Activated T-cell treated with anti-CD3 and anti-CD28 coated beads, Interleukin-2, amount 50 U/mL, for 72 hours (primary cell): ENCODE measurements at regions not wholly inside any gene's neighbourhood (a gene's known extent, or its start where the extent isn't known, plus 50 kb on each side); places are given as distances from the start of the nearest gene placed in this dataset.
"Not testable (repeated sequence)": the region's sequence is repeated elsewhere in the genome, so short reads cannot be mapped to it uniquely, and the experiment has no call there.

ENCODE experiments used
- ATAC-seq, 2 donors: fragments of 150-1000 bp; cut with Tn5 transposase; replicated peaks in 1 of 2; 2 replicates each; pipeline ENCODE4 v1.10.0; 2021; ENCODE audit warnings: moderate library complexity in 2 of 2, mild to moderate bottlenecking in 1 of 2
- DNase-seq, 2 donors: peaks; one replicate each; pipeline ENCODE4 v3.0.0; 2021 to 2022; ENCODE audit warnings: mixed read lengths in 1 of 2
- H3K27ac Mint-ChIP-seq: one replicate; pipeline ENCODE4 v1.8.0; 2022; ENCODE audit warnings: mild to moderate bottlenecking, moderate library complexity, mixed read lengths
- H3K27me3 Mint-ChIP-seq: one replicate; pipeline ENCODE4 v1.8.0; 2022; ENCODE audit warnings: low read depth, mixed read lengths
- H3K36me3 Mint-ChIP-seq, 2 donors: one replicate each; pipeline ENCODE4 v1.8.0; 2022; ENCODE audit warnings: mixed read lengths in 2 of 2, mild to moderate bottlenecking in 1 of 2; ENCODE audit not compliant: insufficient read depth in 2 of 2
- H3K4me1 Mint-ChIP-seq: one replicate; pipeline ENCODE4 v1.8.0; 2022; ENCODE audit warnings: low read depth, mixed read lengths
- H3K4me3 Mint-ChIP-seq, 2 donors: one replicate each; pipeline ENCODE4 v1.8.0; 2022; ENCODE audit warnings: mild to moderate bottlenecking in 2 of 2, mixed read lengths in 2 of 2, moderate library complexity in 2 of 2
- H3K9me3 Mint-ChIP-seq, 2 donors: one replicate each; pipeline ENCODE4 v1.8.0; 2022; ENCODE audit warnings: mixed read lengths in 2 of 2

DNA sequence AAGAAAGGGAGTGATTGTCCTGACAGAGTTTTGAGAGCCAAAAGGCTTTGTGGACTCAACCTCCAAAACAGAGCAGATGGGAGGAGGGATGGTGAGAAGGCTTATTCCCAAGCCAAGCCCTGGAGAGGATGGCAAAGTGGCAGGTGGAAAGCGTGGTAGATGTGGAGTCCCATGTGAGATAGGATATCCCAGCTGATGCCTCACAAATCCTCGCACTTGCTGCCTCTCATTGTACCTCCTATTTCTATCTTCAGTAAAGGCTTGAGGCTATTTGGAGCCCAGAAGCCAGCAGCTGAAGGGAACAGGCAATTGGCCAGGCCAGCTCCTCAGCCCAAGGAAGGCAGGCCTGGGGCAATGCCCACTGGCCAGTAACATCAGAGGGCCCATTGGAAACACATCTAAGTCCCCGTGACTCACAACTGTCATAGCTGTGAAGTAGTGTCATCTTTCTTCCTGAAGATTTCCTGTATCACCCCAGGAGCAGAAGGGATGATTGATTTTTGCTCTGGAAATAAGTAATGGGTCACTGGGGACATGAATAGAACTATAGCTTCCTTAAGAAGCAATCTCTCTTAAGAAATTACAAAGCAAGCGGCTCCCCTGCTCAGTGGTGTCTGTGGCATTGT, 114.4 kb downstream of the KBTBD2 start:
- not testable (repeated sequence) for H3K4me3 Mint-ChIP-seq, DNase-seq, H3K9me3 Mint-ChIP-seq, ATAC-seq, H3K27ac Mint-ChIP-seq, H3K36me3 Mint-ChIP-seq, H3K4me1 Mint-ChIP-seq, H3K27me3 Mint-ChIP-seq

- not testable (repeated sequence) for DNase-seq, ATAC-seq, H3K9me3 Mint-ChIP-seq, H3K4me3 Mint-ChIP-seq, H3K4me1 Mint-ChIP-seq, H3K36me3 Mint-ChIP-seq, H3K27ac Mint-ChIP-seq, H3K27me3 Mint-ChIP-seq
These were observed 115.2 kb downstream of the KBTBD2 start for GRCh38 chr7:32776318-32776717.

- H3K4me1 Mint-ChIP-seq, H3K4me3 Mint-ChIP-seq, H3K27me3 Mint-ChIP-seq, ATAC-seq, H3K9me3 Mint-ChIP-seq, DNase-seq, H3K36me3 Mint-ChIP-seq, H3K27ac Mint-ChIP-seq: not testable (repeated sequence)
These were observed 115.8 kb downstream of the KBTBD2 start for GRCh38 chr7:32775809-32776208.

DNA sequence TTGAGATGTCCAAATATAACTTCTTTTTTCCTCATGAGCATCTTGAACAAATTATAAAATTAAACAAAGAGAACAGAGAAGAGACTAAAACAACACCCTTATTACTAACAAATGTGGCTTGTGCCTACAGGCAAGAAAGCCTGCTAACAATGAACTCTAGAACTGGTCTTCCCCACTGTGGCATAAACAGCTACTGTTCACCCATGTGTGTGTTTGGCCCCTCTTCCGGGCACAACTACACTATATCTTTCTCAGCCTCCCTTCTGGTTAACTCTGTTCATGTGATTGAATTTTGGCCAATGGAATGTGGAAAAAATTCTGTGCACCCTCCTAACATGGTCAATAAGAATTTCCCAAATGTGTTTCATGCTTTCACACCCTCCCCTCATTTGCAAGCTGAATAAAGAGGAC, 117.0 kb downstream of the KBTBD2 start:
- no peaks in the 10 kb centered on the region for H3K9me3 Mint-ChIP-seq
- H3K4me1 Mint-ChIP-seq, result no peaks in the 10 kb centered on the region
- ATAC-seq (no peak), DNase-seq (no peak)
- no peaks in the 10 kb centered on the region for H3K36me3 Mint-ChIP-seq
- H3K4me3 Mint-ChIP-seq, result no peak overlapping the region
- no peak overlapping the region for H3K27ac Mint-ChIP-seq
- H3K27me3 Mint-ChIP-seq, result peaks cover 9% of the 10 kb centered on the region

- H3K4me3 Mint-ChIP-seq, H3K36me3 Mint-ChIP-seq, ATAC-seq, H3K27ac Mint-ChIP-seq, DNase-seq, H3K9me3 Mint-ChIP-seq, H3K4me1 Mint-ChIP-seq: not testable (repeated sequence)
- H3K27me3 Mint-ChIP-seq, result peaks cover 17% of the 10 kb centered on the region
These were observed 122.6 kb downstream of the KBTBD2 start for GRCh38 chr7:32768866-32769510.

- H3K4me1 Mint-ChIP-seq, DNase-seq, ATAC-seq: not testable (repeated sequence)
These were observed 123.2 kb downstream of the KBTBD2 start for GRCh38 chr7:32768338-32768737.

DNA sequence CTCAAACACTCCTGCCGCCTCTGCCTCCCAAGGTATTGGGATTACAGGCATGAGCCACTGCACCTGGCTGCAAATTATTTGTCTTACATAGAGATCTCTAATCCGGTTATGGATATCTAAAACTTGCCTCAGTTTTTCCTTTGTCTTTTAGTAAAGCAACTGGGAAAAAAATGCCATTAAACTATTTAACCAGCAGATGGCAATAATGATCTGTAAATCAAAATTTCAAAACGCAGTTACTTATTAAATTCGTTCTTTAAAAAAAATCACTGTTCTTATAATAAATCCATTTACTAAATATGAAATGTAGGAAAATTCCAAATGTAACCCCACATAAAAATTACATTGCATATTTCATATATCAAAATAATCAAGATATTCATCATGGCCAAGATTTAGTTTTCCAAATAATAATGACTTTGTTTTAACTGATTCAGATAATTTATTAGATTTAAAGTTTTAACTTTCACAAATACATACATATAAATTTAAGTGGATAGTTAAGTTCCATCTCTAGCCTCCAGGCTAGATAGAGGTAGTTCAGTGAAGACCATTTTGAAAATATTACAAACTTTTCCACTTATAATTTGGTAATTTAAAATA, 125.8 kb downstream of the KBTBD2 start:
- H3K9me3 Mint-ChIP-seq, H3K4me3 Mint-ChIP-seq, H3K36me3 Mint-ChIP-seq, DNase-seq, ATAC-seq, H3K27ac Mint-ChIP-seq: not testable (repeated sequence)
- Mint-ChIP-seq H3K27me3 (peaks cover 49% of the 10 kb centered on the region), H3K4me1 (peaks cover 14% of the 10 kb centered on the region)

More at GRCh38 chr7:32768338-32768737, 123.2 kb downstream of the KBTBD2 start:
- not testable (repeated sequence) for H3K9me3 Mint-ChIP-seq, H3K36me3 Mint-ChIP-seq, H3K27ac Mint-ChIP-seq, H3K4me3 Mint-ChIP-seq
- peaks cover 23% of the 10 kb centered on the region for H3K27me3 Mint-ChIP-seq

DNA sequence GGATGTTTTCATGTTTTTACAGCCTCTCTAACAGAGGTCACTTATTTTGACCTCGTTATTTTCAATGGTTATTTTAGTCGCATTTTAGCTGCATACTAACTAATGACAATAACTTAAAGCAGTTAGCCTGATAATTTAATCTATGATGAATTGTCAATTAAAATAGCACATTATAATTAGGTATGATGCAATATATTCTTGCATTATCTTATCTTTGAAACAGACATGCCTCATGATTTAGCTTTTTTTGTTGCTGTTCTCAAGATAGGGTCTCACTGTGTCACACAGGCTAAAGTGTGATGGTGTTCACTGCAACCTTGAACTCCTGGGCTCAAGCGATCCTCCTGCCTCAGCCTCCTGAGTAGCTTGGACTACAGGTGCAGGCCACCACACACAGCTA, 126.4 kb downstream of the KBTBD2 start:
- peaks cover 4 to 7% of the 10 kb centered on the region in 2 donors for H3K9me3 Mint-ChIP-seq
- DNase-seq (no peak), ATAC-seq (no peak)
- peaks cover 53% of the 10 kb centered on the region for H3K27me3 Mint-ChIP-seq
- no peak overlapping the region for H3K27ac Mint-ChIP-seq
- peaks cover 14% of the 10 kb centered on the region for H3K4me1 Mint-ChIP-seq
- no peak overlapping the region for H3K4me3 Mint-ChIP-seq
- peaks cover 2 to 6% of the 10 kb centered on the region in 2 donors for H3K36me3 Mint-ChIP-seq

GRCh38 chr7:32762925-32763293, 128.7 kb downstream of the KBTBD2 start:
- H3K4me3 Mint-ChIP-seq, result peak overlapping the region; percentile 63 to 70
- peaks cover 14% of the 10 kb centered on the region for H3K4me1 Mint-ChIP-seq
- ATAC-seq, result no peak
- H3K27ac Mint-ChIP-seq, result no peak overlapping the region
- no peaks in the 10 kb centered on the region for H3K36me3 Mint-ChIP-seq
- H3K9me3 Mint-ChIP-seq, result no peaks in the 10 kb centered on the region
- H3K27me3 Mint-ChIP-seq, result peaks cover 45% of the 10 kb centered on the region
- no peak for DNase-seq

GRCh38 chr7:32762206-32762924, 129.2 kb downstream of the KBTBD2 start:
- DNase-seq, H3K9me3 Mint-ChIP-seq, H3K36me3 Mint-ChIP-seq, H3K27ac Mint-ChIP-seq, ATAC-seq: not testable (repeated sequence)
- H3K4me3 Mint-ChIP-seq, result peak overlapping the region; percentile 63 to 70
- H3K4me1 Mint-ChIP-seq, result peaks cover 14% of the 10 kb centered on the region
- H3K27me3 Mint-ChIP-seq, result peaks cover 45% of the 10 kb centered on the region

GRCh38 chr7:32761451-32762205, 129.9 kb downstream of the KBTBD2 start:
- ATAC-seq (no peak), DNase-seq (no peak)
- Mint-ChIP-seq H3K27ac (no peak overlapping the region), H3K4me1 (peaks cover 14% of the 10 kb centered on the region), H3K9me3 (no peaks in the 10 kb centered on the region), H3K4me3 (peak overlapping the region; percentile 63 to 70), H3K36me3 (no peaks in the 10 kb centered on the region), H3K27me3 (peaks cover 45% of the 10 kb centered on the region)

- DNase-seq, H3K27ac Mint-ChIP-seq, ATAC-seq, H3K36me3 Mint-ChIP-seq, H3K9me3 Mint-ChIP-seq, H3K4me3 Mint-ChIP-seq: not testable (repeated sequence)
- Mint-ChIP-seq H3K27me3 (peaks cover 45% of the 10 kb centered on the region), H3K4me1 (peaks cover 14% of the 10 kb centered on the region)
These were observed 130.8 kb downstream of the KBTBD2 start for GRCh38 chr7:32760755-32761154.
